ENCODE measurements at regions not wholly inside any gene's neighbourhood (a gene's known extent, or its start where the extent isn't known, plus 50 kb on each side); places are given as distances from the start of the nearest gene placed in this dataset.
A peak's percentile ranks its signal among the peaks of the same experiment; 100 is the strongest.

GRCh38 chr18:65968239-65969004 is 217.6 kb downstream of the CDH7 start:
- H3K27me3 ChIP-seq (ENCODE audit: insufficient read depth, low read length): no peaks in the 10 kb centered on the region
- 0 out of 6 replicates have a peak, but pooled peaks of 1 of the 3 experiments have one; percentile 5 for TF ChIP-seq CTCF (IDR thresholded peaks at IDR 0.05 in 2 of 3, conservative IDR thresholded peaks at IDR 0.05 in 1 of 3; ENCODE audit: borderline replicate concordance in 1 of 3, insufficient read depth in 1 of 3, low read depth in 2 of 3, low read length in 2 of 3)
- no peak for TF ChIP-seq ATF3 (IDR thresholded peaks at IDR 0.05)
- H3K36me3 ChIP-seq (ENCODE audit: control insufficient read depth in 1 of 2, insufficient read depth in 2 of 2, low read length in 2 of 2): no peaks in the 10 kb centered on the region
- RAD21 ChIA-PET (ENCODE audit: low non-redundant PET in 1 of 2, low total read pairs in 2 of 2, uncharacterized antibody in 2 of 2, unreplicated experiment in 2 of 2): no interaction called here
- POLR2A ChIA-PET: no interaction called here
- H3K4me3 ChIP-seq (replicated peaks in 1 of 2; ENCODE audit: low read depth in 1 of 2, low read length in 2 of 2): no peak overlapping the region
- DNase-seq (ENCODE audit: low read depth, low spot score): no peak
- H3K4me1 ChIP-seq (ENCODE audit: control insufficient read depth in 1 of 2, insufficient read depth in 2 of 2, low read length in 2 of 2): no peaks in the 10 kb centered on the region
- intact Hi-C loops (cut with micrococcal nuclease): no loop called here
- BruUV-seq (replicated peaks): no TSS peak
- H3K4me2 ChIP-seq (ENCODE audit: low read length): no peak overlapping the region
- peaks cover 4 to 7% of the 10 kb centered on the region in 2 experiments; a peak in 2 of 4 replicates for H3K9me3 ChIP-seq (ENCODE audit: control insufficient read depth in 1 of 2, insufficient read depth in 1 of 2, low read depth in 1 of 2, low read length in 2 of 2)
- ATAC-seq: no peak
- H2AFZ ChIP-seq (ENCODE audit: low read depth, low read length, poor library complexity, severe bottlenecking): no peak overlapping the region
- no peaks in the 10 kb centered on the region for H3K9me2 ChIP-seq (ENCODE audit: insufficient read depth)
- no peaks in the 10 kb centered on the region for H3K79me2 ChIP-seq (ENCODE audit: insufficient read depth, low read length)
- CTCF ChIA-PET: no interaction called here
- no peaks in the 10 kb centered on the region for H4K20me1 ChIP-seq (ENCODE audit: insufficient read depth)
- no peak overlapping the region for H3K27ac ChIP-seq (ENCODE audit: low read depth, low read length)
- no peak overlapping the region for H3K9ac ChIP-seq (ENCODE audit: low read length)

- no peak overlapping the region for H2AFZ ChIP-seq (ENCODE audit: low read depth, low read length, poor library complexity, severe bottlenecking)
- BruUV-seq (replicated peaks): no TSS peak
- intact Hi-C loops (cut with micrococcal nuclease): no loop called here
- DNase-seq (ENCODE audit: low read depth, low spot score) (no peak), ATAC-seq (no peak)
- H4K20me1 ChIP-seq (ENCODE audit: insufficient read depth): no peaks in the 10 kb centered on the region
- no peak overlapping the region for H3K4me3 ChIP-seq (replicated peaks in 1 of 2; ENCODE audit: low read depth in 1 of 2, low read length in 2 of 2)
- ChIA-PET CTCF (no interaction called here), POLR2A (no interaction called here), RAD21 (ENCODE audit: low non-redundant PET in 1 of 2, low total read pairs in 2 of 2, uncharacterized antibody in 2 of 2, unreplicated experiment in 2 of 2) (no interaction called here)
- no peaks in the 10 kb centered on the region for H3K27me3 ChIP-seq (ENCODE audit: insufficient read depth, low read length)
- H3K9ac ChIP-seq (ENCODE audit: low read length): no peak overlapping the region
- H3K79me2 ChIP-seq (ENCODE audit: insufficient read depth, low read length): no peaks in the 10 kb centered on the region
- H3K27ac ChIP-seq (ENCODE audit: low read depth, low read length): no peak overlapping the region
- H3K4me1 ChIP-seq (ENCODE audit: control insufficient read depth in 1 of 2, insufficient read depth in 2 of 2, low read length in 2 of 2): no peaks in the 10 kb centered on the region
- H3K9me2 ChIP-seq (ENCODE audit: insufficient read depth): no peaks in the 10 kb centered on the region
- H3K4me2 ChIP-seq (ENCODE audit: low read length): no peak overlapping the region
- H3K36me3 ChIP-seq (ENCODE audit: control insufficient read depth in 1 of 2, insufficient read depth in 2 of 2, low read length in 2 of 2): no peaks in the 10 kb centered on the region
- H3K9me3 ChIP-seq (ENCODE audit: control insufficient read depth in 1 of 2, insufficient read depth in 1 of 2, low read depth in 1 of 2, low read length in 2 of 2): peaks cover 20 to 28% of the 10 kb centered on the region in 2 experiments; a peak in 2 of 4 replicates
- no peak for TF ChIP-seq EZH2phosphoT487 (IDR thresholded peaks at IDR 0.05; ENCODE audit: borderline replicate concordance)
- no peak for TF ChIP-seq RAD21 (IDR thresholded peaks at IDR 0.05; ENCODE audit: low read depth)
- TF ChIP-seq YY1 (IDR thresholded peaks at IDR 0.05; ENCODE audit: extremely low read depth, insufficient replicate concordance, low read depth, low read length): no peak
- no peak for TF ChIP-seq REST (IDR thresholded peaks at IDR 0.05; ENCODE audit: low read depth)
- TF ChIP-seq ATF3 (IDR thresholded peaks at IDR 0.05): no peak
- no peak for TF ChIP-seq ZBTB33 (IDR thresholded peaks at IDR 0.05; ENCODE audit: extremely low read depth, insufficient replicate concordance, low read length)
- TF ChIP-seq EZH2 (IDR thresholded peaks at IDR 0.05): no peak
Observed at GRCh38 chr18:65955747-65956146, 204.9 kb downstream of the CDH7 start.

Data from HCT116 (cell line).